Neural cell (in vitro differentiated cells): ENCODE measurements at regions not wholly inside any gene's neighbourhood (a gene's known extent, or its start where the extent isn't known, plus 50 kb on each side); places are given as distances from the start of the nearest gene placed in this dataset.

Source experiments
- H2AFZ ChIP-seq: fragments of 200-600, 300-800 bp; sonication (generic), shearing (Covaris generic); 2 replicates; pipeline ENCODE4 v1.6.0; 2014; ENCODE audit warnings: low read depth, mild to moderate bottlenecking, antibody characterized with exemption, low read length, moderate library complexity
- H3F3A ChIP-seq: fragments of 200-600 bp; shearing (Covaris generic); 2 replicates; pipeline ENCODE4 v1.6.1; 2016; ENCODE audit warnings: mild to moderate bottlenecking, moderate library complexity, mixed read lengths, antibody characterized with exemption, low read length; ENCODE audit not compliant: insufficient read depth, poor library complexity, severe bottlenecking
- H3K27ac ChIP-seq: fragments of 200-600, 300-800 bp; sonication (generic), shearing (Covaris generic); 2 replicates; pipeline ENCODE4 v1.5.1; 2014; ENCODE audit warnings: mild to moderate bottlenecking, low read length, moderate library complexity
- H3K27me3 ChIP-seq: fragments of 300-800, 200-600 bp; sonication (generic), shearing (Covaris generic); 2 replicates; pipeline ENCODE4 v1.6.0; 2014; ENCODE audit warnings: mild to moderate bottlenecking, low read depth, low read length, moderate library complexity; ENCODE audit not compliant: insufficient read depth
- H3K36me3 ChIP-seq: fragments of 300-800, 200-600 bp; sonication (generic), shearing (Covaris generic); 2 replicates; pipeline ENCODE4 v1.5.1; 2014; ENCODE audit warnings: mild to moderate bottlenecking, antibody characterized with exemption, low read length, moderate library complexity; ENCODE audit not compliant: insufficient read depth
- H3K4me2 ChIP-seq: fragments of 300-800, 200-600 bp; sonication (generic), shearing (Covaris generic); 2 replicates; pipeline ENCODE4 v1.6.0; 2014; ENCODE audit warnings: mild to moderate bottlenecking, low read length
- H3K4me3 ChIP-seq: fragments of 300-800, 200-600 bp; sonication (generic), shearing (Covaris generic); 2 replicates; pipeline ENCODE4 v1.5.1; 2014; ENCODE audit warnings: mild to moderate bottlenecking, low read length, moderate library complexity
- H3K79me2 ChIP-seq: fragments of 200-600 bp; shearing (Covaris generic); replicated peaks from 2 replicates; pipeline ENCODE4 v1.6.0; 2014; ENCODE audit warnings: mild to moderate bottlenecking, low read length, moderate library complexity; ENCODE audit not compliant: insufficient read depth
- H3K9ac ChIP-seq: fragments of 300-800, 200-600 bp; sonication (generic), shearing (Covaris generic); 2 replicates; pipeline ENCODE4 v1.6.1; 2016; ENCODE audit warnings: mild to moderate bottlenecking, low read length, mixed read lengths
- H3K9me2 ChIP-seq: fragments of 200-600 bp; shearing (Covaris generic); 2 replicates; pipeline ENCODE4 v1.6.1; 2016; ENCODE audit warnings: mild to moderate bottlenecking, low read length, mixed read lengths; ENCODE audit not compliant: insufficient read depth
- H3K9me3 ChIP-seq: fragments of 200-600, 300-800 bp; sonication (generic), shearing (Covaris generic); 2 replicates; pipeline ENCODE4 v1.6.1; 2016; ENCODE audit warnings: mild to moderate bottlenecking, mixed run types, low read length, moderate library complexity, mixed read lengths
- H4K20me1 ChIP-seq: fragments of 200-600 bp; shearing (Covaris generic); 2 replicates; pipeline ENCODE4 v1.6.1; 2016; ENCODE audit warnings: mild to moderate bottlenecking, mixed run types; ENCODE audit not compliant: insufficient read depth
- CTCF ChIP-seq: fragments of 450-650 bp; IDR thresholded peaks from 2 replicates; pipeline ENCODE4 v1.5.1; 2014; ENCODE audit warnings: antibody characterized with exemption, mild to moderate bottlenecking, moderate library complexity; ENCODE audit not compliant: poor library complexity, severe bottlenecking
- EP300 ChIP-seq: fragments of 450-650 bp; conservative IDR thresholded peaks from 2 replicates; pipeline ENCODE4 v1.6.1; 2014; ENCODE audit warnings: antibody characterized with exemption, mild to moderate bottlenecking, moderate library complexity; ENCODE audit not compliant: poor library complexity, severe bottlenecking
- EZH2 ChIP-seq: fragments of 200-600, 300-800 bp; shearing (Covaris generic), sonication (generic); IDR thresholded peaks from 2 replicates; pipeline ENCODE4 v1.6.1; 2014; ENCODE audit warnings: antibody characterized with exemption, low read length, borderline replicate concordance, mild to moderate bottlenecking; ENCODE audit not compliant: insufficient read depth, poor library complexity, severe bottlenecking
- MXI1 ChIP-seq: fragments of 450-650 bp; conservative IDR thresholded peaks from 2 replicates; pipeline ENCODE4 v1.6.1; 2014; ENCODE audit warnings: antibody characterized with exemption, mild to moderate bottlenecking; ENCODE audit not compliant: poor library complexity, severe bottlenecking
- POLR2AphosphoS5 ChIP-seq: IDR thresholded peaks from 2 replicates; pipeline ENCODE4 v1.6.1; 2012
- RAD21 ChIP-seq: fragments of 450-650 bp; conservative IDR thresholded peaks from 2 replicates; pipeline ENCODE4 v1.6.1; 2014; ENCODE audit warnings: antibody characterized with exemption, mild to moderate bottlenecking, moderate library complexity
- SMC3 ChIP-seq: fragments of 450-650 bp; conservative IDR thresholded peaks from 2 replicates; pipeline ENCODE4 v1.6.1; 2014; ENCODE audit warnings: antibody characterized with exemption, mild to moderate bottlenecking, moderate library complexity; ENCODE audit not compliant: poor library complexity
- TAF1 ChIP-seq: IDR thresholded peaks from 2 replicates; pipeline ENCODE4 v1.6.1; 2012; ENCODE audit warnings: low read depth
- TF ChIP-seq, protein P1 (sequence below): IDR thresholded peaks from 2 replicates; pipeline ENCODE4 v1.6.1; 2012; ENCODE audit warnings: borderline replicate concordance

GRCh38 chr4:136302566-136302965 is 1229.7 kb downstream of the PCDH18 start:
- H3K9me3 ChIP-seq, result no peaks in the 10 kb centered on the region
- no peaks in the 10 kb centered on the region for H3K36me3 ChIP-seq
- TF ChIP-seq MXI1 (no peak), EP300 (no peak), CTCF (no peak), SMC3 (no peak), EZH2 (no peak), POLR2AphosphoS5 (no peak)
- TF ChIP-seq, protein P1, sequence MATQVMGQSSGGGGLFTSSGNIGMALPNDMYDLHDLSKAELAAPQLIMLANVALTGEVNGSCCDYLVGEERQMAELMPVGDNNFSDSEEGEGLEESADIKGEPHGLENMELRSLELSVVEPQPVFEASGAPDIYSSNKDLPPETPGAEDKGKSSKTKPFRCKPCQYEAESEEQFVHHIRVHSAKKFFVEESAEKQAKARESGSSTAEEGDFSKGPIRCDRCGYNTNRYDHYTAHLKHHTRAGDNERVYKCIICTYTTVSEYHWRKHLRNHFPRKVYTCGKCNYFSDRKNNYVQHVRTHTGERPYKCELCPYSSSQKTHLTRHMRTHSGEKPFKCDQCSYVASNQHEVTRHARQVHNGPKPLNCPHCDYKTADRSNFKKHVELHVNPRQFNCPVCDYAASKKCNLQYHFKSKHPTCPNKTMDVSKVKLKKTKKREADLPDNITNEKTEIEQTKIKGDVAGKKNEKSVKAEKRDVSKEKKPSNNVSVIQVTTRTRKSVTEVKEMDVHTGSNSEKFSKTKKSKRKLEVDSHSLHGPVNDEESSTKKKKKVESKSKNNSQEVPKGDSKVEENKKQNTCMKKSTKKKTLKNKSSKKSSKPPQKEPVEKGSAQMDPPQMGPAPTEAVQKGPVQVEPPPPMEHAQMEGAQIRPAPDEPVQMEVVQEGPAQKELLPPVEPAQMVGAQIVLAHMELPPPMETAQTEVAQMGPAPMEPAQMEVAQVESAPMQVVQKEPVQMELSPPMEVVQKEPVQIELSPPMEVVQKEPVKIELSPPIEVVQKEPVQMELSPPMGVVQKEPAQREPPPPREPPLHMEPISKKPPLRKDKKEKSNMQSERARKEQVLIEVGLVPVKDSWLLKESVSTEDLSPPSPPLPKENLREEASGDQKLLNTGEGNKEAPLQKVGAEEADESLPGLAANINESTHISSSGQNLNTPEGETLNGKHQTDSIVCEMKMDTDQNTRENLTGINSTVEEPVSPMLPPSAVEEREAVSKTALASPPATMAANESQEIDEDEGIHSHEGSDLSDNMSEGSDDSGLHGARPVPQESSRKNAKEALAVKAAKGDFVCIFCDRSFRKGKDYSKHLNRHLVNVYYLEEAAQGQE, result no peak
- H3K9me2 ChIP-seq, result no peaks in the 10 kb centered on the region
- no peak overlapping the region for H3K4me2 ChIP-seq
- no peak overlapping the region for H2AFZ ChIP-seq
- no peaks in the 10 kb centered on the region for H3F3A ChIP-seq
- H3K4me3 ChIP-seq, result no peak overlapping the region
- H3K27me3 ChIP-seq, result no peaks in the 10 kb centered on the region
- H4K20me1 ChIP-seq, result no peaks in the 10 kb centered on the region
- no peak overlapping the region for H3K9ac ChIP-seq
- H3K27ac ChIP-seq, result no peak overlapping the region
- H3K79me2 ChIP-seq, result no peaks in the 10 kb centered on the region

DNA sequence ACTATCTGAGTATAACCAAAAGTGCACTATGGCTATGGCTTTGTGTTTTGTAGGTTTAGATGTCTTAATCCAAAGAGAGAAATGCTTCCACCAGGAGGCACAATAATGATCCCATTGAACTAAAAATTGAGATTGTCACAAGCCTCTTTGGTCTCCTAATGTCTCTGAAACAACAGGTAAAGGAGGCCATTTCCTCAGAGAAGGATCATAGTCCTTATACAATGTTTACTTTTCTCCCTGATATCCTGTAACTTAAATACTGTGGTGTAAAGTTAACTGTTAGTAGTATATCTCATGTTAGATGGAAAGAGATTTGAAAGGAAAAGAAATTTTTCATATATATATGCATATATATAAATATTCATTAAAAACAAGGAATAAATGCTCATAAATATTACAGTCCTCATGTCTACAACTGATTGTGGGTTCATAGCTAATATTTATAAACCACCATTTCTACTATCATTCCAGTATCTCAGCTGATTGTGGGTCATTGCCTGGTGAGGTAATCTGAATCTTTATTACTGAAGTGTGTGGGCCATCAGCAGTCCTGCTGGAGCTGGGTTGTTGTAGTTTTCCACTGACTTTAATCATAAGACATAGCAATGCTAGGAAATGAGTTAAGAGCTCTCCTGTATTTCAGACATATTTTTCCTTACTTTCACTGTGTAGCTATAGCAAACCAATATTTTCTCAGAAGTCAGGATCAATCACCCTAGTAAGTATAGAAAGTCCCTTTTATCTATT is 1230.4 kb downstream of the PCDH18 start:
- no peak overlapping the region for H3K27ac ChIP-seq
- no peak overlapping the region for H2AFZ ChIP-seq
- H3K36me3 ChIP-seq, result no peaks in the 10 kb centered on the region
- no peak overlapping the region for H3K4me3 ChIP-seq
- no peaks in the 10 kb centered on the region for H3F3A ChIP-seq
- no peaks in the 10 kb centered on the region for H3K79me2 ChIP-seq
- no peaks in the 10 kb centered on the region for H3K9me3 ChIP-seq
- no peak overlapping the region for H3K9ac ChIP-seq
- H3K27me3 ChIP-seq, result no peaks in the 10 kb centered on the region
- TF ChIP-seq CTCF (no peak), EP300 (no peak), TAF1 (no peak), EZH2 (no peak), RAD21 (no peak), SMC3 (no peak), POLR2AphosphoS5 (no peak), MXI1 (no peak)
- TF ChIP-seq, protein P1, result no peak
- H3K9me2 ChIP-seq, result no peaks in the 10 kb centered on the region
- no peaks in the 10 kb centered on the region for H4K20me1 ChIP-seq
- no peak overlapping the region for H3K4me2 ChIP-seq
